Endothelial cell (in vitro differentiated cells): ENCODE measurements at regions not wholly inside any gene's neighbourhood (a gene's known extent, or its start where the extent isn't known, plus 50 kb on each side); places are given as distances from the start of the nearest gene placed in this dataset.
A peak's percentile ranks its signal among the peaks of the same experiment; 100 is the strongest.

Source experiments
- DNase-seq: peaks from one replicate; pipeline ENCODE4 v3.0.0; 2021; ENCODE audit warnings: low spot score
- H3K27ac Mint-ChIP-seq: one replicate; pipeline ENCODE4 v1.8.0; 2021; ENCODE audit warnings: mixed read lengths, inconsistent platforms; ENCODE audit not compliant: unreplicated experiment
- H3K27me3 Mint-ChIP-seq: one replicate; pipeline ENCODE4 v1.8.0; 2021; ENCODE audit warnings: mild to moderate bottlenecking, moderate library complexity, mixed read lengths, inconsistent platforms; ENCODE audit not compliant: unreplicated experiment
- H3K36me3 Mint-ChIP-seq: one replicate; pipeline ENCODE4 v1.8.0; 2021; ENCODE audit warnings: mild to moderate bottlenecking, low read depth, mixed read lengths, inconsistent platforms; ENCODE audit not compliant: unreplicated experiment
- H3K4me1 Mint-ChIP-seq: one replicate; pipeline ENCODE4 v1.8.0; 2021; ENCODE audit warnings: mild to moderate bottlenecking, mixed read lengths, inconsistent platforms; ENCODE audit not compliant: unreplicated experiment
- H3K4me3 Mint-ChIP-seq: one replicate; pipeline ENCODE4 v1.8.0; 2021; ENCODE audit warnings: mild to moderate bottlenecking, mixed read lengths, inconsistent platforms; ENCODE audit not compliant: unreplicated experiment
- H3K9me3 Mint-ChIP-seq: one replicate; pipeline ENCODE4 v1.8.0; 2021; ENCODE audit warnings: mixed read lengths, inconsistent platforms; ENCODE audit not compliant: unreplicated experiment
- TF ChIP-seq, protein P1 (sequence below): fragments of 200-600 bp; sonication (generic); IDR thresholded peaks from one replicate; pipeline ENCODE4 v1.5.0; 2021; ENCODE audit warnings: antibody characterized with exemption; ENCODE audit not compliant: unreplicated experiment

DNA sequence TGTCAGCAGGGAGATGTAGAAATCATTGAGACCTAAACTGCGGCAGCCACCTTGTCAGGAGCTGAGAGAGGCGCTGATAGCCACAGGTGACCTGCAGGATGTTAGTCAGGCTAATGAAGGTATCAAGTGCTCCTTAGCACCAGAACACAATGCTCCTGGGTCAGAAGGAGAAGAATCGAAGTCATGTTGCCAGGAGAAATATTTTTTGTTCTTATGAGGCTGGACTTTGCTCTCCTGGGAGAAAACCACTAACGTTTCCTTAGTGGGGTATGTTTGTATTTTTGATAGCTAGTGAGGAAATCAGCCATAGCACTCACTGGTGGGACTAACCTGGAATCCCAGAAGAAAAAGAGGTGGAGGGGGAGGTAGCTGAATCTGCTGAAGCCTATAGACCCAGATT lies 120.9 kb upstream of the LRFN2 start:
- H3K27me3 Mint-ChIP-seq: peaks cover 3% of the 10 kb centered on the region
- TF ChIP-seq, protein P1, sequence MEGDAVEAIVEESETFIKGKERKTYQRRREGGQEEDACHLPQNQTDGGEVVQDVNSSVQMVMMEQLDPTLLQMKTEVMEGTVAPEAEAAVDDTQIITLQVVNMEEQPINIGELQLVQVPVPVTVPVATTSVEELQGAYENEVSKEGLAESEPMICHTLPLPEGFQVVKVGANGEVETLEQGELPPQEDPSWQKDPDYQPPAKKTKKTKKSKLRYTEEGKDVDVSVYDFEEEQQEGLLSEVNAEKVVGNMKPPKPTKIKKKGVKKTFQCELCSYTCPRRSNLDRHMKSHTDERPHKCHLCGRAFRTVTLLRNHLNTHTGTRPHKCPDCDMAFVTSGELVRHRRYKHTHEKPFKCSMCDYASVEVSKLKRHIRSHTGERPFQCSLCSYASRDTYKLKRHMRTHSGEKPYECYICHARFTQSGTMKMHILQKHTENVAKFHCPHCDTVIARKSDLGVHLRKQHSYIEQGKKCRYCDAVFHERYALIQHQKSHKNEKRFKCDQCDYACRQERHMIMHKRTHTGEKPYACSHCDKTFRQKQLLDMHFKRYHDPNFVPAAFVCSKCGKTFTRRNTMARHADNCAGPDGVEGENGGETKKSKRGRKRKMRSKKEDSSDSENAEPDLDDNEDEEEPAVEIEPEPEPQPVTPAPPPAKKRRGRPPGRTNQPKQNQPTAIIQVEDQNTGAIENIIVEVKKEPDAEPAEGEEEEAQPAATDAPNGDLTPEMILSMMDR: no peak
- peaks cover 4% of the 10 kb centered on the region for H3K36me3 Mint-ChIP-seq
- no peaks in the 10 kb centered on the region for H3K9me3 Mint-ChIP-seq
- no peak overlapping the region for H3K4me3 Mint-ChIP-seq
- no peak for DNase-seq
- H3K4me1 Mint-ChIP-seq: peaks cover 3% of the 10 kb centered on the region
- no peak overlapping the region for H3K27ac Mint-ChIP-seq

DNA sequence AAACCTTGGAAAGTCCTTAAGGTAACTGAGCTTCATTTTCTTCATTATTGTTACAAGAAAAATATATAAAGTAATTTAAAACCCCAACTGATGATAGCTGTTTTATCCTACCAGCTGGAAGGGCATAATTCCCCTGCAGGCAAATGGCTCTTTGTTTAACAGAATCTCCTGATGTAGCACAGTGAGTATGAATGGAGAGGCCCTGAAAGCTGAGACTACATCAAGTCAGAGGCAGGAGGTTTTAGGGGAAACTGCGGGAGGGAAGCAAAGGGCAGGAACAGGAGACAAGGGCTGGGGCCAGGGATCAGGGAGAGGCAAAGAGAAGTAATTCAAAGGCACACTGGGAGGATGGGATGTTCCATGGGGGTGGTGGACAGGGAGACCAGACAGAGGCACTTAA lies 119.0 kb upstream of the LRFN2 start:
- no peak overlapping the region for H3K4me3 Mint-ChIP-seq
- H3K4me1 Mint-ChIP-seq: peaks cover 13% of the 10 kb centered on the region
- TF ChIP-seq, protein P1: no peak

DNA sequence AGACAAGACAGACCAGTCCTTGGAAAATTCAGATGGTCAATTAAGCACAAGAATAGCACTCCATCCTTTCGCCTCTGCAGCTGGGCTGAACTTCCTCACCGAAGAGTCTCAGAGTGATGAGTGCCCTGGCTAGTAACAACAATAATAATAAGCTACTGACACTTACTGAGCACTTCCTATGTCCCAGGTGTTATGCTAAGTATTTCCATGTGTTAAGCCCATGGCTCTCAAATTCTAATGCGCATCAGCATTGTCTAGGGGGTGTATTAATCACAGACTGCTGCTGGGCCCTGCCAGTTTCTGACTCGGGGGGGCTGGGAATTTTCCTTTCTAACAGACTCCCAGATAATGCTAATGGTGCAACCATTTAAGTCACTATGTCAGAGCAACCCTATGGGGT lies 118.2 kb upstream of the LRFN2 start:
- DNase-seq: no peak

More for the DNA sequence above, 119.0 kb upstream of the LRFN2 start:
- no peak for DNase-seq
- H3K27me3 Mint-ChIP-seq: peaks cover 3% of the 10 kb centered on the region
- H3K9me3 Mint-ChIP-seq: no peaks in the 10 kb centered on the region
- H3K27ac Mint-ChIP-seq: no peak overlapping the region
- H3K36me3 Mint-ChIP-seq: peaks cover 4% of the 10 kb centered on the region

DNA sequence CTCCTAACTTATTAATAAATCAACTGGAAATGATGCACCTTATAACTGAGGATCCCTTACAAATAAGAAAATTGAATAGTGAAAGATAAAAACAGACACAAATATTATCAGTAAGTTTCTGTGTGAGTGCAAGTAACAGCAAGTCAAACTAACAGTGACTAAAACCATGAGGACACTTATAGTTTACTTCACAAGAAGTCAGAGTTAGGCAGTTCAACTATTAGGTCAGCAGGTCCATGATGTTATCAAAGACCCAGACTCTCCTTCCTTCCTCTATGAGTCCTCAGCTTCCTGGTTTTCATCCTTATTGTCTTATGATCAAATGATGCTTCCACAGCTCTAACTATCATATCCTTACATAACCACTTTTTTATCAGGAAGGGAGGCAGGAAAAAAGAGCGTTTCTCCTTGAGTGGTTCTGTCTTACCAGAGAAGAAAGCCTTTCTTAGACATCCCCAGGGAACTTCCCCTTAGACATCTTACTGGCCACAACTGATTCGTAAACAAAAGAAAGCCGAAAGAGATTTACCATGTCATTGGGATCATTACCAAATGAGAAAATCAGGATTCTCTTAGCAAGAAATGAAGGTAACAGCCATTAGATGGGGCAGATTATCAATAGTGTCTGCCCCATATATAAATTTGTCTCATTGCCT lies 114.3 kb upstream of the LRFN2 start:
- Mint-ChIP-seq H3K9me3 (no peaks in the 10 kb centered on the region), H3K27ac (no peak overlapping the region), H3K4me1 (peaks cover 28% of the 10 kb centered on the region), H3K36me3 (no peaks in the 10 kb centered on the region), H3K4me3 (no peak overlapping the region), H3K27me3 (peaks cover 4% of the 10 kb centered on the region)
- TF ChIP-seq, protein P1: no peak
- DNase-seq: no peak

More for the DNA sequence above, 118.2 kb upstream of the LRFN2 start:
- TF ChIP-seq, protein P1: no peak
- Mint-ChIP-seq H3K4me3 (no peak overlapping the region), H3K27ac (no peak overlapping the region), H3K4me1 (peaks cover 13% of the 10 kb centered on the region), H3K36me3 (peaks cover 4% of the 10 kb centered on the region), H3K9me3 (no peaks in the 10 kb centered on the region), H3K27me3 (peaks cover 3% of the 10 kb centered on the region)

DNA sequence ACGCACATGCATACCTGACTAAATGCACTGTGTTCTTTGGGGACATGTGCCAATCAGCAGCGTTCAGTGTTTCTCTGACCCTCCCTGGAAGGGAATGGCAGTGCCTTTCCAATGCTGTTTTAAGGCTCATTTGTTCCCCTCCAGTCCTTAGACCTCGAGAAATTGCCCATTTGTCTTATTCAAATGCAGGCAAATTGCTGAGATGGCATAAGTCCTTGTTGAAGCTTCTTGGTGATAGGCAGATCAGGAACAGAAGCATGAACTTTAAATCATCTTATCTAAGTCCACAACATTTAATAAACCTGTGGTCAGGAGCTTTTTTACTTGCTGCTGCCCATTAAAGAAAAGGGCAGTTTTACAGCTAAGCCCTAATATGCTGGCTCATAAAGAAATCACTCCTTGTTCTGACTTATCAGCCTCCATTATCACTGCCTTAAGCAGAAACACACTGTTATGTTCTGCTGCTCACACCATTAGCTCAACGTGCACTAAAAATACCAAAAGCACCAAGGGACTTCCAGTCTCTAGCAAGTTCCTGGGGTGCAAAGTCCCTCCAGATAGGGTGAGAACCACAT lies 112.9 kb upstream of the LRFN2 start:
- Mint-ChIP-seq H3K4me1 (peaks cover 35% of the 10 kb centered on the region), H3K27ac (peak overlapping the region; percentile 44), H3K9me3 (no peaks in the 10 kb centered on the region), H3K27me3 (peaks cover 4% of the 10 kb centered on the region), H3K36me3 (no peaks in the 10 kb centered on the region), H3K4me3 (no peak overlapping the region)
- TF ChIP-seq, protein P1: no peak
- no peak for DNase-seq
